ENCODE measurements at regions not wholly inside any gene's neighbourhood (a gene's known extent, or its start where the extent isn't known, plus 50 kb on each side); places are given as distances from the start of the nearest gene placed in this dataset.
"Not testable (repeated sequence)": the region's sequence is repeated elsewhere in the genome, so short reads cannot be mapped to it uniquely, and the experiment has no call there.

- H3K4me1 ChIP-seq, result no peaks in the 10 kb centered on the region
- H3K9me3 ChIP-seq, result no peaks in the 10 kb centered on the region
- no peak for DNase-seq (ENCODE audit: low spot score in 2 of 2)
- H3K4me3 ChIP-seq, result no peak overlapping the region
- intact Hi-C loops (cut with DNase I; ENCODE audit: low total_unique reads), result no loop called here
- no peak overlapping the region for H3K27ac ChIP-seq
- H3K36me3 ChIP-seq, result no peaks in the 10 kb centered on the region
- no peaks in the 10 kb centered on the region for H3K27me3 ChIP-seq
- TF ChIP-seq POLR2AphosphoS5 (IDR thresholded peaks at IDR 0.05) (no peak), CTCF (IDR thresholded peaks at IDR 0.05) (no peak)
Measured at GRCh38 chr7:113338071-113338696, 219.8 kb upstream of the SMIM30 start.

GRCh38 chr7:113336838-113337237, 218.5 kb upstream of the SMIM30 start:
- H3K4me3 ChIP-seq; intact Hi-C loops (cut with DNase I; ENCODE audit: low total_unique reads); H3K27ac ChIP-seq; H3K9me3 ChIP-seq; H3K27me3 ChIP-seq; H3K4me1 ChIP-seq; H3K36me3 ChIP-seq; DNase-seq (ENCODE audit: low spot score in 2 of 2): not testable (repeated sequence)

- Histone ChIP-seq H3K27me3 (no peaks in the 10 kb centered on the region), H3K36me3 (no peaks in the 10 kb centered on the region), H3K9me3 (no peaks in the 10 kb centered on the region), H3K27ac (no peak overlapping the region), H3K4me1 (no peaks in the 10 kb centered on the region), H3K4me3 (no peak overlapping the region)
- DNase-seq (ENCODE audit: low spot score in 2 of 2), result no peak
- intact Hi-C loops (cut with DNase I; ENCODE audit: low total_unique reads), result no loop called here
- TF ChIP-seq CTCF (IDR thresholded peaks at IDR 0.05) (no peak), POLR2AphosphoS5 (IDR thresholded peaks at IDR 0.05) (no peak), POLR2A (IDR thresholded peaks at IDR 0.05) (no peak)
Measured at GRCh38 chr7:113331155-113331898, 213.0 kb upstream of the SMIM30 start.

GRCh38 chr7:113321201-113321600, 202.8 kb upstream of the SMIM30 start:
- Histone ChIP-seq H3K27me3 (no peaks in the 10 kb centered on the region), H3K4me3 (no peak overlapping the region), H3K9me3 (no peaks in the 10 kb centered on the region), H3K4me1 (no peaks in the 10 kb centered on the region), H3K36me3 (no peaks in the 10 kb centered on the region), H3K27ac (no peak overlapping the region)
- intact Hi-C loops (cut with DNase I; ENCODE audit: low total_unique reads), result no loop called here
- DNase-seq (ENCODE audit: low spot score in 2 of 2), result no peak
- TF ChIP-seq POLR2AphosphoS5 (IDR thresholded peaks at IDR 0.05) (no peak), POLR2A (IDR thresholded peaks at IDR 0.05) (no peak), CTCF (IDR thresholded peaks at IDR 0.05) (no peak)

GRCh38 chr7:113320419-113320818, 202.1 kb upstream of the SMIM30 start:
- Histone ChIP-seq H3K36me3 (no peaks in the 10 kb centered on the region), H3K27me3 (no peaks in the 10 kb centered on the region), H3K27ac (no peak overlapping the region), H3K4me3 (no peak overlapping the region), H3K4me1 (no peaks in the 10 kb centered on the region), H3K9me3 (no peaks in the 10 kb centered on the region)
- DNase-seq (ENCODE audit: low spot score in 2 of 2), result no peak
- intact Hi-C loops (cut with DNase I; ENCODE audit: low total_unique reads), result no loop called here
- TF ChIP-seq CTCF (IDR thresholded peaks at IDR 0.05), result no peak
- TF ChIP-seq POLR2AphosphoS5 (IDR thresholded peaks at IDR 0.05), result no peak
- no peak for TF ChIP-seq POLR2A (IDR thresholded peaks at IDR 0.05)

All from breast epithelium (tissue), 4 donors.